ENCODE measurements at regions not wholly inside any gene's neighbourhood (a gene's known extent, or its start where the extent isn't known, plus 50 kb on each side); places are given as distances from the start of the nearest gene placed in this dataset.

- DNase-seq (ENCODE audit: low read depth), result no peak
These were observed 627.4 kb upstream of the PFKP start for GRCh38 chr10:2439983-2440382.

GRCh38 chr10:2439000-2439399 is 628.3 kb upstream of the PFKP start:
- DNase-seq (ENCODE audit: low read depth), result no peak

- DNase-seq (ENCODE audit: low read depth), result no peak
These were observed 629.0 kb upstream of the PFKP start for GRCh38 chr10:2438248-2438939.

GRCh38 chr10:2436933-2437332 is 630.4 kb upstream of the PFKP start:
- no peak for DNase-seq (ENCODE audit: low read depth)

- no peak for DNase-seq (ENCODE audit: low read depth)
These were observed 635.4 kb upstream of the PFKP start for GRCh38 chr10:2431961-2432360.

- DNase-seq (ENCODE audit: low read depth), result no peak
These were observed 639.9 kb upstream of the PFKP start for GRCh38 chr10:2427412-2427811.

GRCh38 chr10:2425320-2425719 is 642.0 kb upstream of the PFKP start:
- no peak for DNase-seq (ENCODE audit: low read depth)

- no peak for DNase-seq (ENCODE audit: low read depth)
These were observed 652.8 kb upstream of the PFKP start for GRCh38 chr10:2414562-2414961.

- no peak for DNase-seq (ENCODE audit: low read depth)
These were observed 653.3 kb upstream of the PFKP start for GRCh38 chr10:2414039-2414438.

- no peak for DNase-seq (ENCODE audit: low read depth)
These were observed 657.3 kb upstream of the PFKP start for GRCh38 chr10:2410049-2410448.

- no peak for DNase-seq (ENCODE audit: low read depth)
These were observed 664.1 kb upstream of the ADARB2 start for GRCh38 chr10:2401459-2401858.

GRCh38 chr10:2399482-2399881 is 662.2 kb upstream of the ADARB2 start:
- no peak for DNase-seq (ENCODE audit: low read depth)

GRCh38 chr10:2392145-2392812 is 655.0 kb upstream of the ADARB2 start:
- no peak for DNase-seq (ENCODE audit: low read depth)

- DNase-seq (ENCODE audit: low read depth), result no peak
These were observed 650.3 kb upstream of the ADARB2 start for GRCh38 chr10:2387672-2388071.

- no peak for DNase-seq (ENCODE audit: low read depth)
These were observed 649.9 kb upstream of the ADARB2 start for GRCh38 chr10:2387261-2387660.

GRCh38 chr10:2380218-2380617 is 642.9 kb upstream of the ADARB2 start:
- no peak for DNase-seq (ENCODE audit: low read depth)

GRCh38 chr10:2367083-2367482 is 629.8 kb upstream of the ADARB2 start:
- no peak for DNase-seq (ENCODE audit: low read depth)

GRCh38 chr10:2366264-2366931 is 629.1 kb upstream of the ADARB2 start:
- DNase-seq (ENCODE audit: low read depth), result no peak

- no peak for DNase-seq (ENCODE audit: low read depth)
These were observed 625.0 kb upstream of the ADARB2 start for GRCh38 chr10:2362331-2362730.

- DNase-seq (ENCODE audit: low read depth), result no peak
These were observed 621.3 kb upstream of the ADARB2 start for GRCh38 chr10:2358586-2358985.

- DNase-seq (ENCODE audit: low read depth), result no peak
These were observed 619.3 kb upstream of the ADARB2 start for GRCh38 chr10:2356670-2357069.

GRCh38 chr10:2351566-2351965 is 614.2 kb upstream of the ADARB2 start:
- no peak for DNase-seq (ENCODE audit: low read depth)

GRCh38 chr10:2342206-2342605 is 604.9 kb upstream of the ADARB2 start:
- no peak for DNase-seq (ENCODE audit: low read depth)

All from stromal cell of bone marrow (primary cell).